ENCODE measurements at regions not wholly inside any gene's neighbourhood (a gene's known extent, or its start where the extent isn't known, plus 50 kb on each side); places are given as distances from the start of the nearest gene placed in this dataset.

GRCh38 chr3:177598097-177598833, 401.0 kb upstream of the TBL1XR1 start:
- H3K27ac ChIP-seq: no peak overlapping the region
- no peak overlapping the region for H3K4me3 ChIP-seq
- 73 to 74% methylated on average over 4 of the region's 4 CpGs for WGBS, 2 donors
- H3K36me3 ChIP-seq (ENCODE audit: low read depth, missing control alignments): no peaks in the 10 kb centered on the region
- TF ChIP-seq POLR2A (IDR thresholded peaks at IDR 0.05) (no peak), CTCF (IDR thresholded peaks at IDR 0.05) (no peak)
- no peaks in the 10 kb centered on the region for H3K27me3 ChIP-seq
- no peak for DNase-seq
- peaks cover 13% of the 10 kb centered on the region for H3K4me1 ChIP-seq
- no peaks in the 10 kb centered on the region for H3K9me3 ChIP-seq
- intact Hi-C loops (cut with DNase I; ENCODE audit: low total_unique reads): no loop called here

- intact Hi-C loops (cut with DNase I; ENCODE audit: low total_unique reads): no loop called here
- Histone ChIP-seq H3K27me3 (no peaks in the 10 kb centered on the region), H3K36me3 (ENCODE audit: low read depth, missing control alignments) (no peaks in the 10 kb centered on the region), H3K4me1 (peaks cover 13% of the 10 kb centered on the region), H3K9me3 (no peaks in the 10 kb centered on the region), H3K4me3 (no peak overlapping the region), H3K27ac (no peak overlapping the region)
- no peak for TF ChIP-seq CTCF (IDR thresholded peaks at IDR 0.05)
- TF ChIP-seq POLR2A (IDR thresholded peaks at IDR 0.05): no peak
- 66 to 84% methylated on average over 2 of the region's 2 CpGs for WGBS, 2 donors
- DNase-seq: no peak
Observed at GRCh38 chr3:177599326-177599725, 402.0 kb upstream of the TBL1XR1 start.

- Histone ChIP-seq H3K4me3 (no peak overlapping the region), H3K36me3 (ENCODE audit: low read depth, missing control alignments) (no peaks in the 10 kb centered on the region), H3K27ac (no peak overlapping the region), H3K27me3 (no peaks in the 10 kb centered on the region), H3K9me3 (no peaks in the 10 kb centered on the region), H3K4me1 (peaks cover 13% of the 10 kb centered on the region)
- no peak for DNase-seq
- intact Hi-C loops (cut with DNase I; ENCODE audit: low total_unique reads): no loop called here
- 93 to 94% methylated on average over 4 of the region's 4 CpGs for WGBS, 2 donors
- TF ChIP-seq CTCF (IDR thresholded peaks at IDR 0.05): no peak
- TF ChIP-seq POLR2A (IDR thresholded peaks at IDR 0.05): no peak
Observed at GRCh38 chr3:177599837-177600236, 402.6 kb upstream of the TBL1XR1 start.

GRCh38 chr3:177600411-177600810, 403.1 kb upstream of the TBL1XR1 start:
- Histone ChIP-seq H3K27ac (no peak overlapping the region), H3K4me3 (no peak overlapping the region), H3K9me3 (no peaks in the 10 kb centered on the region), H3K4me1 (peaks cover 13% of the 10 kb centered on the region), H3K36me3 (ENCODE audit: low read depth, missing control alignments) (no peaks in the 10 kb centered on the region), H3K27me3 (no peaks in the 10 kb centered on the region)
- intact Hi-C loops (cut with DNase I; ENCODE audit: low total_unique reads): no loop called here
- DNase-seq: no peak
- no peak for TF ChIP-seq CTCF (IDR thresholded peaks at IDR 0.05)
- TF ChIP-seq POLR2A (IDR thresholded peaks at IDR 0.05): no peak
- 80 to 89% methylated on average over 2 of the region's 2 CpGs for WGBS, 2 donors

- no peak overlapping the region for H3K4me3 ChIP-seq
- H3K9me3 ChIP-seq: no peaks in the 10 kb centered on the region
- intact Hi-C loops (cut with DNase I; ENCODE audit: low total_unique reads): no loop called here
- no peaks in the 10 kb centered on the region for H3K27me3 ChIP-seq
- no peak overlapping the region for H3K27ac ChIP-seq
- no peak for TF ChIP-seq POLR2A (IDR thresholded peaks at IDR 0.05)
- TF ChIP-seq CTCF (IDR thresholded peaks at IDR 0.05): no peak
- H3K4me1 ChIP-seq: peaks cover 13% of the 10 kb centered on the region
- H3K36me3 ChIP-seq (ENCODE audit: low read depth, missing control alignments): no peaks in the 10 kb centered on the region
- no peak for DNase-seq
Observed at GRCh38 chr3:177601152-177601551, 403.9 kb upstream of the TBL1XR1 start.

All from testis (tissue), 2 donors.